ENCODE measurements at regions not wholly inside any gene's neighbourhood (a gene's known extent, or its start where the extent isn't known, plus 50 kb on each side); places are given as distances from the start of the nearest gene placed in this dataset.

GRCh38 chr3:117708601-117709000 lies 999.0 kb downstream of the TUSC7 start:
- no peak overlapping the region for H2BK20ac ChIP-seq (ENCODE audit: low read length)
- H3K56ac ChIP-seq (replicated peaks; ENCODE audit: insufficient read length, low read depth, low read length): no peak overlapping the region
- H3K79me2 ChIP-seq (ENCODE audit: control insufficient read depth in 1 of 2, insufficient read depth in 2 of 2, low read length in 2 of 2): no peaks in the 10 kb centered on the region
- H3K4me2 ChIP-seq (ENCODE audit: insufficient read depth in 1 of 2, low read depth in 2 of 2, low read length in 2 of 2): no peak overlapping the region
- DNase-seq (ENCODE audit: low read depth in 1 of 2, low spot score in 2 of 2) (no peak), FAIRE-seq (no peak)
- no peak overlapping the region for H4K8ac ChIP-seq (ENCODE audit: extremely low read depth, insufficient read depth, low read length)
- POLR2A ChIA-PET (ENCODE audit: partially characterized antibody): no interaction called here
- no peak overlapping the region for H3K14ac ChIP-seq (ENCODE audit: insufficient read length)
- no peak overlapping the region for H2BK5ac ChIP-seq (ENCODE audit: low read depth, low read length)
- no peak overlapping the region for H3K18ac ChIP-seq (ENCODE audit: extremely low read depth, low read length)
- no peak overlapping the region for H2BK15ac ChIP-seq (ENCODE audit: low read length)
- H3K23me2 ChIP-seq (ENCODE audit: low read depth, low read length): no peaks in the 10 kb centered on the region
- no peak overlapping the region for H4K5ac ChIP-seq (ENCODE audit: insufficient read length, low read depth, low read length)
- TF ChIP-seq JUND (IDR thresholded peaks at IDR 0.05; ENCODE audit: low read length) (no peak), RBBP5 (IDR thresholded peaks at IDR 0.05; ENCODE audit: borderline replicate concordance, low read depth, low read length) (no peak), CHD2 (IDR thresholded peaks at IDR 0.05; ENCODE audit: low read length) (no peak), POLR2A (IDR thresholded peaks at IDR 0.05; ENCODE audit: control extremely low read depth in 1 of 2, low read depth in 2 of 2, low read length in 2 of 2) (no peak), POLR2AphosphoS5 (IDR thresholded peaks at IDR 0.05; ENCODE audit: low read depth, low read length) (no peak), SAP30 (IDR thresholded peaks at IDR 0.05; ENCODE audit: insufficient read depth, insufficient replicate concordance, low read length) (no peak), TAF1 (IDR thresholded peaks at IDR 0.05; ENCODE audit: low read depth, low read length) (no peak), RNF2 (IDR thresholded peaks at IDR 0.05; ENCODE audit: borderline replicate concordance, low read depth, low read length, missing control alignments, poor library complexity, severe bottlenecking) (no peak), USF2 (IDR thresholded peaks at IDR 0.05; ENCODE audit: low read length) (no peak), KDM4A (IDR thresholded peaks at IDR 0.05; ENCODE audit: low read depth, low read length, severe bottlenecking) (no peak), SIRT6 (IDR thresholded peaks at IDR 0.05; ENCODE audit: low read length) (no peak), SP4 (IDR thresholded peaks at IDR 0.05; ENCODE audit: low read length) (no peak), RFX5 (IDR thresholded peaks at IDR 0.05; ENCODE audit: borderline replicate concordance, low read depth, low read length) (no peak)
- no peaks in the 10 kb centered on the region for H3K27me3 ChIP-seq (replicated peaks in 1 of 4; ENCODE audit: control insufficient read depth in 3 of 4, extremely low read depth in 1 of 4, insufficient read depth in 3 of 4, low read length in 3 of 4)
- no peak overlapping the region for H2BK12ac ChIP-seq (ENCODE audit: low read depth, low read length)
- no peaks in the 10 kb centered on the region for H3K9me3 ChIP-seq (ENCODE audit: insufficient read depth in 2 of 2, low read depth in 1 of 2, low read length in 1 of 2)
- H3K36me3 ChIP-seq (ENCODE audit: control insufficient read depth in 2 of 4, insufficient read depth in 4 of 4, low read length in 3 of 4): no peaks in the 10 kb centered on the region
- H3K9ac ChIP-seq (replicated peaks in 1 of 4; ENCODE audit: extremely low read depth in 1 of 4, low read depth in 3 of 4, low read length in 3 of 4): no peak overlapping the region
- CTCF ChIA-PET (ENCODE audit: partially characterized antibody): no interaction called here
- H3K4me1 ChIP-seq (replicated peaks in 1 of 4; ENCODE audit: control insufficient read depth in 3 of 4, insufficient read depth in 4 of 4, low read length in 3 of 4): no peaks in the 10 kb centered on the region
- H4K91ac ChIP-seq (replicated peaks; ENCODE audit: insufficient read length, low read length): no peak overlapping the region
- no peak overlapping the region for H3K27ac ChIP-seq (ENCODE audit: low read depth, low read length)
- H3K79me1 ChIP-seq (ENCODE audit: low read depth, low read length): no peaks in the 10 kb centered on the region
- H3K4ac ChIP-seq (replicated peaks; ENCODE audit: insufficient read length, low read depth, low read length): no peak overlapping the region
- no peak overlapping the region for H2BK120ac ChIP-seq (replicated peaks; ENCODE audit: low read depth, low read length)
- 90% methylated on average over 3 of the region's 3 CpGs; no CpG with 5 or more reads in 1 of the 2 experiments for WGBS, 2 experiments (ENCODE audit: extremely low coverage in 1 of 2, insufficient coverage in 1 of 2, insufficient read length in 1 of 2, insufficient replicate concordance in 2 of 2, low coverage in 1 of 2, low lambda C conversion rate in 2 of 2, missing lambda C conversion rate in 1 of 2)
- H2AK5ac ChIP-seq (ENCODE audit: low read depth, low read length): no peak overlapping the region
- H2AFZ ChIP-seq (ENCODE audit: low read length): no peak overlapping the region
- no peak overlapping the region for H3K4me3 ChIP-seq (ENCODE audit: extremely low read depth in 1 of 4, insufficient read depth in 2 of 4, low read depth in 3 of 4, low read length in 4 of 4)
- no peak overlapping the region for H3K23ac ChIP-seq (ENCODE audit: insufficient read length)
- H4K20me1 ChIP-seq (replicated peaks in 1 of 2; ENCODE audit: control insufficient read depth in 1 of 2, insufficient read depth in 2 of 2, low read length in 2 of 2): no peaks in the 10 kb centered on the region
